ENCODE measurements at regions not wholly inside any gene's neighbourhood (a gene's known extent, or its start where the extent isn't known, plus 50 kb on each side); places are given as distances from the start of the nearest gene placed in this dataset.
"Not testable (repeated sequence)": the region's sequence is repeated elsewhere in the genome, so short reads cannot be mapped to it uniquely, and the experiment has no call there.

- DNase-seq (ENCODE audit: low read depth): peak; percentile 54
Measured at GRCh38 chr1:120357046-120357445, 57.8 kb upstream of the NBPF8 start.

- DNase-seq (ENCODE audit: low read depth): not testable (repeated sequence)
Measured at GRCh38 chr1:120356170-120356569, 58.7 kb upstream of the NBPF8 start.

GRCh38 chr1:120354618-120355184, 60.1 kb upstream of the NBPF8 start:
- DNase-seq (ENCODE audit: low read depth): peak; percentile 29

GRCh38 chr1:120342231-120343073, 72.4 kb upstream of the NBPF8 start:
- not testable (repeated sequence) for DNase-seq (ENCODE audit: low read depth)

- not testable (repeated sequence) for DNase-seq (ENCODE audit: low read depth)
Measured at GRCh38 chr1:120341756-120342155, 73.1 kb upstream of the NBPF8 start.

GRCh38 chr1:120340838-120341751, 73.7 kb upstream of the NBPF8 start:
- peak; percentile 53 for DNase-seq (ENCODE audit: low read depth)

GRCh38 chr1:120315738-120316137, 99.1 kb upstream of the NBPF8 start:
- not testable (repeated sequence) for DNase-seq (ENCODE audit: low read depth)

GRCh38 chr1:120311930-120312329, 102.9 kb upstream of the NBPF8 start:
- not testable (repeated sequence) for DNase-seq (ENCODE audit: low read depth)

- DNase-seq (ENCODE audit: low read depth): not testable (repeated sequence)
Measured at GRCh38 chr1:120308940-120309578, 105.8 kb upstream of the NBPF8 start.

- DNase-seq (ENCODE audit: low read depth): not testable (repeated sequence)
Measured at GRCh38 chr1:120305046-120305445, 109.8 kb upstream of the NBPF8 start.

GRCh38 chr1:120304341-120304740, 110.5 kb upstream of the NBPF8 start:
- not testable (repeated sequence) for DNase-seq (ENCODE audit: low read depth)

GRCh38 chr1:120299433-120300057, 115.3 kb upstream of the NBPF8 start:
- not testable (repeated sequence) for DNase-seq (ENCODE audit: low read depth)

GRCh38 chr1:120298487-120298886, 116.3 kb upstream of the NBPF8 start:
- not testable (repeated sequence) for DNase-seq (ENCODE audit: low read depth)

- not testable (repeated sequence) for DNase-seq (ENCODE audit: low read depth)
Measured at GRCh38 chr1:120297345-120297953, 117.4 kb upstream of the NBPF8 start.

GRCh38 chr1:120290105-120290504, 113.8 kb upstream of the SEC22B start:
- not testable (repeated sequence) for DNase-seq (ENCODE audit: low read depth)

- not testable (repeated sequence) for DNase-seq (ENCODE audit: low read depth)
Measured at GRCh38 chr1:120289601-120290074, 113.3 kb upstream of the SEC22B start.

- DNase-seq (ENCODE audit: low read depth): not testable (repeated sequence)
Measured at GRCh38 chr1:120288814-120289600, 112.7 kb upstream of the SEC22B start.

GRCh38 chr1:120288167-120288566, 111.8 kb upstream of the SEC22B start:
- DNase-seq (ENCODE audit: low read depth): not testable (repeated sequence)

- DNase-seq (ENCODE audit: low read depth): not testable (repeated sequence)
Measured at GRCh38 chr1:120282744-120283464, 106.6 kb upstream of the SEC22B start.
